Stimulated activated CD8-positive, alpha-beta memory T cell treated with anti-CD3 and anti-CD28 coated beads, Interleukin-7, amount 100 ng/mL, for 48 hours (primary cell): ENCODE measurements at regions not wholly inside any gene's neighbourhood (a gene's known extent, or its start where the extent isn't known, plus 50 kb on each side); places are given as distances from the start of the nearest gene placed in this dataset.
"Not testable (repeated sequence)": the region's sequence is repeated elsewhere in the genome, so short reads cannot be mapped to it uniquely, and the experiment has no call there.

Experiments used
- DNase-seq, 2 donors: peaks; one replicate each; pipeline ENCODE4 v3.0.0-alpha.2; 2020; ENCODE audit warnings: low read depth in 1 of 2; ENCODE audit errors: extremely low read depth in 1 of 2

GRCh38 chrX:148080593-148080992, 99.5 kb downstream of the FMR1NB start:
- no peak for DNase-seq

- no peak for DNase-seq
These were observed 103.5 kb downstream of the FMR1NB start for GRCh38 chrX:148084611-148085010.

GRCh38 chrX:148120151-148120550, 139.0 kb downstream of the FMR1NB start:
- DNase-seq = no peak

GRCh38 chrX:148120999-148121623, 140.0 kb downstream of the FMR1NB start:
- no peak for DNase-seq

- DNase-seq = not testable (repeated sequence)
These were observed 147.9 kb downstream of the FMR1NB start for GRCh38 chrX:148128872-148129505.

- DNase-seq = no peak
These were observed 152.1 kb downstream of the FMR1NB start for GRCh38 chrX:148133105-148133725.

- DNase-seq = no peak
These were observed 153.4 kb downstream of the FMR1NB start for GRCh38 chrX:148134578-148134977.

- DNase-seq = no peak
These were observed 154.6 kb downstream of the FMR1NB start for GRCh38 chrX:148135738-148136137.

GRCh38 chrX:148146121-148146520, 165.0 kb downstream of the FMR1NB start:
- DNase-seq = no peak

- DNase-seq = no peak
These were observed 175.8 kb downstream of the FMR1NB start for GRCh38 chrX:148156986-148157385.

GRCh38 chrX:148159796-148160195, 178.7 kb downstream of the FMR1NB start:
- DNase-seq = no peak

GRCh38 chrX:148161701-148162100, 180.6 kb downstream of the FMR1NB start:
- DNase-seq = no peak

GRCh38 chrX:148185631-148186030, 204.5 kb downstream of the FMR1NB start:
- no peak for DNase-seq

- DNase-seq = no peak
These were observed 211.4 kb downstream of the FMR1NB start for GRCh38 chrX:148192547-148192946.

GRCh38 chrX:148193759-148194158, 212.6 kb downstream of the FMR1NB start:
- DNase-seq = no peak

- DNase-seq = no peak
These were observed 222.4 kb downstream of the FMR1NB start for GRCh38 chrX:148203531-148203930.

GRCh38 chrX:148204195-148204594, 223.1 kb downstream of the FMR1NB start:
- DNase-seq = no peak

GRCh38 chrX:148214786-148215185, 233.6 kb downstream of the FMR1NB start:
- DNase-seq = no peak

GRCh38 chrX:148215726-148216125, 234.6 kb downstream of the FMR1NB start:
- DNase-seq = no peak

- DNase-seq = no peak
These were observed 242.2 kb downstream of the FMR1NB start for GRCh38 chrX:148223361-148223760.

- DNase-seq = no peak
These were observed 247.4 kb downstream of the FMR1NB start for GRCh38 chrX:148228521-148228920.

GRCh38 chrX:148229801-148230303, 248.7 kb downstream of the FMR1NB start:
- no peak for DNase-seq
